Transverse colon (tissue), 4 donors: ENCODE measurements at regions not wholly inside any gene's neighbourhood (a gene's known extent, or its start where the extent isn't known, plus 50 kb on each side); places are given as distances from the start of the nearest gene placed in this dataset.

ENCODE experiments used
- DNase-seq: peaks from one replicate; pipeline ENCODE4 v3.0.0-alpha.2; 2019
- H3K27ac ChIP-seq, 4 donors: fragments of 200-600 bp; sonication (generic); 2 replicates each; pipeline ENCODE4 v1.5.1; 2016 to 2018; ENCODE audit warnings: inconsistent platforms in 4 of 4
- H3K27me3 ChIP-seq: fragments of 200-600 bp; sonication (generic); 2 replicates; pipeline ENCODE4 v1.5.1; 2017; ENCODE audit warnings: inconsistent platforms
- H3K36me3 ChIP-seq, 4 donors: fragments of 200-600 bp; sonication (generic); 2 replicates each; pipeline ENCODE4 v1.5.1; 2017 to 2019; ENCODE audit warnings: inconsistent platforms in 4 of 4
- H3K4me1 ChIP-seq, 4 donors: fragments of 200-600 bp; sonication (generic); 2 replicates each; pipeline ENCODE4 v1.5.1; 2017 to 2020; ENCODE audit warnings: inconsistent platforms in 4 of 4
- H3K4me3 ChIP-seq, 4 donors: fragments of 200-600 bp; sonication (generic); 1 replicate in 1 of 4; 2 replicates in 3 of 4; pipeline versions ENCODE4 v1.5.1 to v1.6.1; 2017 to 2019; ENCODE audit warnings: inconsistent platforms in 4 of 4
- H3K9me3 ChIP-seq, 2 donors: fragments of 200-600 bp; sonication (generic); 2 replicates each; pipeline ENCODE4 v1.5.1; 2017 to 2019; ENCODE audit warnings: inconsistent platforms in 2 of 2
- CTCF ChIP-seq, 5 experiments: fragments of 200-600 bp in 3 of 5; fragments of 450-650 bp in 2 of 5; sonication (generic) in 3 of 5; IDR thresholded peaks; 1 replicate in 2 of 5; 2 replicates in 3 of 5; pipeline ENCODE4 v1.5.1; 2016 to 2017; ENCODE audit warnings: antibody characterized with exemption in 5 of 5, inconsistent platforms in 3 of 5, mild to moderate bottlenecking in 2 of 5, moderate library complexity in 1 of 5
- EP300 ChIP-seq: sonication (generic); formaldehyde crosslinking; IDR thresholded peaks from one replicate; pipeline ENCODE4 v1.6.1; 2017; ENCODE audit warnings: antibody characterized with exemption, low read depth
- POLR2A ChIP-seq: fragments of 450-650 bp; IDR thresholded peaks from one replicate; pipeline ENCODE4 v1.6.1; 2016; ENCODE audit warnings: antibody characterized with exemption, mild to moderate bottlenecking, moderate library complexity
- POLR2AphosphoS5 ChIP-seq, 3 donors: sonication (generic); formaldehyde crosslinking; IDR thresholded peaks; one replicate each; pipeline ENCODE4 v1.6.1; 2016; ENCODE audit warnings: antibody characterized with exemption in 3 of 3
- WGBS, 2 donors: methylation state at CpG; one replicate each; pipeline ENCODE4 v1.1.5; 2018; ENCODE audit warnings: low coverage in 1 of 2; 5-methylcytosine and 5-hydroxymethylcytosine counted together
- in situ Hi-C, 4 donors: fragments of 200-750 bp; cut with MboI; loops; one replicate each; pipeline versions ENCODE4 v1.15.0 to v1.15.1; 2017; ENCODE audit warnings: low sequenced_read_pairs in 3 of 4, low pct_ligation_motif_present in 1 of 4, low pct_unique_long_range_greater_than_20kb in 1 of 4
- intact Hi-C: fragments of 100-400 bp; cut with DNase I; formaldehyde crosslinking; loops from one replicate; pipeline ENCODE4 v1.15.1; 2023; ENCODE audit warnings: low total_unique reads

- Histone ChIP-seq H3K27ac (no peak overlapping the region), H3K9me3 (no peaks in the 10 kb centered on the region), H3K27me3 (no peaks in the 10 kb centered on the region), H3K36me3 (no peaks in the 10 kb centered on the region), H3K4me1 (peaks cover 0 to 12% (median 10%) of the 10 kb centered on the region in 4 donors), H3K4me3 (no peak overlapping the region)
- intact Hi-C loops (no loop called here), in situ Hi-C loops (no loop called here)
- DNase-seq = no peak
- WGBS, 2 donors = 71 to 89% methylated on average over 1 to 5 of the region's 5 CpGs
- TF ChIP-seq POLR2A (no peak), EP300 (no peak), CTCF (IDR thresholded peaks at IDR 0.05) (no peak), POLR2AphosphoS5 (IDR thresholded peaks at IDR 0.05) (no peak)
These were observed 224.2 kb downstream of the TSHZ3 start for GRCh38 chr19:31125071-31125470.

- no peak overlapping the region for H3K4me3 ChIP-seq
- H3K36me3 ChIP-seq = no peaks in the 10 kb centered on the region
- peaks cover 0 to 3% (median 0%) of the 10 kb centered on the region in 4 donors for H3K4me1 ChIP-seq
- WGBS, 2 donors = 60 to 61% methylated on average over 4 to 6 of the region's 6 CpGs
- no peaks in the 10 kb centered on the region for H3K9me3 ChIP-seq
- TF ChIP-seq CTCF (IDR thresholded peaks at IDR 0.05) (no peak), EP300 (no peak), POLR2A (no peak), POLR2AphosphoS5 (IDR thresholded peaks at IDR 0.05) (no peak)
- intact Hi-C loops = no loop called here
- H3K27me3 ChIP-seq = no peaks in the 10 kb centered on the region
- no peak for DNase-seq
- no peak overlapping the region for H3K27ac ChIP-seq
- in situ Hi-C loops = no loop called here
These were observed 227.7 kb downstream of the TSHZ3 start for GRCh38 chr19:31121501-31121900.

- Histone ChIP-seq H3K36me3 (no peaks in the 10 kb centered on the region), H3K27me3 (no peaks in the 10 kb centered on the region), H3K4me3 (no peak overlapping the region), H3K4me1 (peaks cover 0 to 3% (median 0%) of the 10 kb centered on the region in 4 donors), H3K27ac (no peak overlapping the region), H3K9me3 (no peaks in the 10 kb centered on the region)
- intact Hi-C loops = no loop called here
- WGBS, 2 donors = 91 to 92% methylated on average over 2 to 6 of the region's 6 CpGs
- in situ Hi-C loops = no loop called here
- no peak for DNase-seq
- TF ChIP-seq CTCF (IDR thresholded peaks at IDR 0.05) (no peak), EP300 (no peak), POLR2A (no peak), POLR2AphosphoS5 (IDR thresholded peaks at IDR 0.05) (no peak)
These were observed 228.3 kb downstream of the TSHZ3 start for GRCh38 chr19:31120952-31121351.

- in situ Hi-C loops = no loop called here
- intact Hi-C loops = no loop called here
- Histone ChIP-seq H3K36me3 (no peaks in the 10 kb centered on the region), H3K27me3 (no peaks in the 10 kb centered on the region), H3K4me1 (peaks cover 0 to 3% (median 0%) of the 10 kb centered on the region in 4 donors), H3K4me3 (no peak overlapping the region), H3K27ac (no peak overlapping the region), H3K9me3 (no peaks in the 10 kb centered on the region)
- no peak for TF ChIP-seq POLR2A
- TF ChIP-seq CTCF (IDR thresholded peaks at IDR 0.05) = no peak
- TF ChIP-seq POLR2AphosphoS5 (IDR thresholded peaks at IDR 0.05) = no peak
- TF ChIP-seq EP300 = no peak
- DNase-seq = no peak
- 89 to 100% methylated on average over 3 to 5 of the region's 5 CpGs for WGBS, 2 donors
These were observed 229.1 kb downstream of the TSHZ3 start for GRCh38 chr19:31119951-31120690.
